ENCODE measurements at regions not wholly inside any gene's neighbourhood (a gene's known extent, or its start where the extent isn't known, plus 50 kb on each side); places are given as distances from the start of the nearest gene placed in this dataset.

- DNase-seq (no peak), ATAC-seq (no peak)
- intact Hi-C loops (cut with DNase I; ENCODE audit: low total_unique reads) (no loop called here), in situ Hi-C loops (cut with MboI; ENCODE audit: low sequenced_read_pairs in 4 of 4) (loop anchor here in 1 of 4 donors (25.0 kb wide), 1 partner anchor 674 kb away; no protein-coding TSS in a partner anchor)
- no peaks in the 10 kb centered on the region for H3K4me1 ChIP-seq
- no peak for TF ChIP-seq POLR2A (IDR thresholded peaks at IDR 0.05)
- TF ChIP-seq CTCF (IDR thresholded peaks at IDR 0.05 in 4 of 5, conservative IDR thresholded peaks at IDR 0.05 in 1 of 5) = no peak
- no peaks in the 10 kb centered on the region for H3K36me3 ChIP-seq
- H3K27ac ChIP-seq = no peak overlapping the region
- no peak overlapping the region for H3K4me3 ChIP-seq
- H3K9me3 ChIP-seq = no peaks in the 10 kb centered on the region
- H3K27me3 ChIP-seq = no peaks in the 10 kb centered on the region
Measured at GRCh38 chr11:97136067-97136466, 746.3 kb downstream of the JRKL start.

- intact Hi-C loops (cut with DNase I; ENCODE audit: low total_unique reads) (loop anchor here (2.0 to 10.0 kb wide), 2 partner anchors 316 to 676 kb away; no protein-coding TSS in a partner anchor), in situ Hi-C loops (cut with MboI; ENCODE audit: low sequenced_read_pairs in 4 of 4) (loop anchor here in 1 of 4 donors (25.0 kb wide), 1 partner anchor 679 kb away; no protein-coding TSS in a partner anchor)
- H3K27me3 ChIP-seq = no peaks in the 10 kb centered on the region
- H3K27ac ChIP-seq = no peak overlapping the region
- no peaks in the 10 kb centered on the region for H3K4me1 ChIP-seq
- H3K36me3 ChIP-seq = no peaks in the 10 kb centered on the region
- H3K4me3 ChIP-seq = no peak overlapping the region
- no peaks in the 10 kb centered on the region for H3K9me3 ChIP-seq
- ATAC-seq (no peak), DNase-seq (no peak)
- no peak for TF ChIP-seq POLR2A (IDR thresholded peaks at IDR 0.05)
- no peak for TF ChIP-seq CTCF (IDR thresholded peaks at IDR 0.05 in 4 of 5, conservative IDR thresholded peaks at IDR 0.05 in 1 of 5)
Measured at GRCh38 chr11:97140885-97141494, 751.2 kb downstream of the JRKL start.

- no peak for TF ChIP-seq CTCF (IDR thresholded peaks at IDR 0.05 in 4 of 5, conservative IDR thresholded peaks at IDR 0.05 in 1 of 5)
- no peak for TF ChIP-seq POLR2A (IDR thresholded peaks at IDR 0.05)
- no peaks in the 10 kb centered on the region for H3K36me3 ChIP-seq
- no peaks in the 10 kb centered on the region for H3K27me3 ChIP-seq
- ATAC-seq (no peak), DNase-seq (no peak)
- H3K4me3 ChIP-seq = no peak overlapping the region
- intact Hi-C loops (cut with DNase I; ENCODE audit: low total_unique reads) = loop anchor here (10.0 kb wide), 1 partner anchor 319 kb away; no protein-coding TSS in a partner anchor
- in situ Hi-C loops (cut with MboI; ENCODE audit: low sequenced_read_pairs in 4 of 4) = loop anchor here in 1 of 4 donors (25.0 kb wide), 1 partner anchor 681 kb away; no protein-coding TSS in a partner anchor
- no peaks in the 10 kb centered on the region for H3K9me3 ChIP-seq
- H3K4me1 ChIP-seq = no peaks in the 10 kb centered on the region
- H3K27ac ChIP-seq = no peak overlapping the region
Measured at GRCh38 chr11:97143463-97143862, 753.6 kb downstream of the JRKL start.

- Histone ChIP-seq H3K27ac (no peak overlapping the region), H3K36me3 (no peaks in the 10 kb centered on the region), H3K4me1 (no peaks in the 10 kb centered on the region), H3K27me3 (no peaks in the 10 kb centered on the region), H3K4me3 (no peak overlapping the region), H3K9me3 (no peaks in the 10 kb centered on the region)
- intact Hi-C loops (cut with DNase I; ENCODE audit: low total_unique reads) = loop anchor here (10.0 kb wide), 1 partner anchor 325 kb away; no protein-coding TSS in a partner anchor
- ATAC-seq (no peak), DNase-seq (no peak)
- TF ChIP-seq POLR2A (IDR thresholded peaks at IDR 0.05) (no peak), CTCF (IDR thresholded peaks at IDR 0.05 in 4 of 5, conservative IDR thresholded peaks at IDR 0.05 in 1 of 5) (no peak)
- in situ Hi-C loops (cut with MboI; ENCODE audit: low sequenced_read_pairs in 4 of 4) = loop anchor here in 1 of 4 donors (25.0 kb wide), 1 partner anchor 687 kb away; no protein-coding TSS in a partner anchor
Measured at GRCh38 chr11:97149741-97150140, 759.9 kb downstream of the JRKL start.

All from gastrocnemius medialis (tissue), 4 donors.